ENCODE measurements at regions not wholly inside any gene's neighbourhood (a gene's known extent, or its start where the extent isn't known, plus 50 kb on each side); places are given as distances from the start of the nearest gene placed in this dataset.

- no peak overlapping the region for H3K27ac ChIP-seq
- TF ChIP-seq ZFX (IDR thresholded peaks at IDR 0.05; ENCODE audit: borderline replicate concordance) (no peak), CTCF (IDR thresholded peaks at IDR 0.05) (no peak)
Observed at GRCh38 chr16:51224317-51224716, 73.2 kb upstream of the SALL1 start.

GRCh38 chr16:51222016-51222415 lies 70.9 kb upstream of the SALL1 start:
- H3K27ac ChIP-seq: no peak overlapping the region
- TF ChIP-seq ZFX (IDR thresholded peaks at IDR 0.05; ENCODE audit: borderline replicate concordance) (no peak), CTCF (IDR thresholded peaks at IDR 0.05) (no peak)

- H3K27ac ChIP-seq: no peak overlapping the region
- TF ChIP-seq ZFX (IDR thresholded peaks at IDR 0.05; ENCODE audit: borderline replicate concordance) (no peak), CTCF (IDR thresholded peaks at IDR 0.05) (no peak)
Observed at GRCh38 chr16:51211148-51211547, 60.1 kb upstream of the SALL1 start.

GRCh38 chr16:51210087-51210486 lies 59.0 kb upstream of the SALL1 start:
- TF ChIP-seq CTCF (IDR thresholded peaks at IDR 0.05): no peak
- TF ChIP-seq ZFX (IDR thresholded peaks at IDR 0.05; ENCODE audit: borderline replicate concordance): no peak
- H3K27ac ChIP-seq: no peak overlapping the region

- TF ChIP-seq ZFX (IDR thresholded peaks at IDR 0.05; ENCODE audit: borderline replicate concordance) (no peak), CTCF (IDR thresholded peaks at IDR 0.05) (no peak)
- H3K27ac ChIP-seq: no peak overlapping the region
Observed at GRCh38 chr16:51201604-51202003, 50.5 kb upstream of the SALL1 start.
